H9 (cell line): ENCODE measurements at regions not wholly inside any gene's neighbourhood (a gene's known extent, or its start where the extent isn't known, plus 50 kb on each side); places are given as distances from the start of the nearest gene placed in this dataset.
A peak's percentile ranks its signal among the peaks of the same experiment; 100 is the strongest.

Experiments
- DNase-seq: peaks from one replicate; pipeline ENCODE4 v3.0.0-alpha.2; 2017
- H2AFZ ChIP-seq: one replicate; pipeline ENCODE4 v1.6.1; 2013; ENCODE audit warnings: mild to moderate bottlenecking, low read length, control low read depth, moderate library complexity
- H2AK5ac ChIP-seq: 2 replicates; pipeline ENCODE4 v1.6.1; 2013; ENCODE audit warnings: low read length, control low read depth, mixed read lengths; ENCODE audit not compliant: insufficient read length
- H2BK120ac ChIP-seq: one replicate; pipeline ENCODE4 v1.6.1; 2013; ENCODE audit warnings: low read depth, mild to moderate bottlenecking, low read length, control low read depth, inconsistent platforms; ENCODE audit not compliant: poor library complexity, severe bottlenecking
- H2BK12ac ChIP-seq: 2 replicates; pipeline ENCODE4 v1.6.1; 2013; ENCODE audit warnings: low read length, control low read depth, mixed read lengths, low read depth; ENCODE audit not compliant: insufficient read length
- H2BK15ac ChIP-seq: 2 replicates; pipeline ENCODE4 v1.6.1; 2013; ENCODE audit warnings: low read depth, low read length, control low read depth
- H2BK20ac ChIP-seq: one replicate; pipeline ENCODE4 v1.6.1; 2013; ENCODE audit warnings: low read depth, mild to moderate bottlenecking, low read length, control low read depth, inconsistent platforms; ENCODE audit not compliant: poor library complexity, severe bottlenecking
- H2BK5ac ChIP-seq: 2 replicates; pipeline ENCODE4 v1.6.1; 2013; ENCODE audit warnings: low read length, control low read depth, mixed read lengths; ENCODE audit not compliant: insufficient read length
- H3K14ac ChIP-seq: 2 replicates; pipeline ENCODE4 v1.6.1; 2013; ENCODE audit warnings: low read length, control low read depth; ENCODE audit not compliant: insufficient read depth
- H3K18ac ChIP-seq: 2 replicates; pipeline ENCODE4 v1.6.1; 2013; ENCODE audit warnings: low read depth, mild to moderate bottlenecking, mixed read lengths, low read length, control low read depth; ENCODE audit not compliant: insufficient read length
- H3K23ac ChIP-seq: 2 replicates; pipeline ENCODE4 v1.6.1; 2013; ENCODE audit warnings: low read length, control low read depth, mixed read lengths, low read depth; ENCODE audit not compliant: insufficient read length
- H3K23me2 ChIP-seq: 2 replicates; pipeline ENCODE4 v1.6.1; 2013; ENCODE audit warnings: low read depth, mild to moderate bottlenecking, mixed read lengths, low read length, control low read depth; ENCODE audit not compliant: insufficient read length, poor library complexity, severe bottlenecking
- H3K27ac ChIP-seq: 2 replicates; pipeline ENCODE4 v1.5.1; 2013; ENCODE audit warnings: low read length, control low read depth, mixed read lengths, low read depth; ENCODE audit not compliant: insufficient read length
- H3K27me3 ChIP-seq: 2 replicates; pipeline ENCODE4 v1.6.1; 2013; ENCODE audit warnings: low read length, control low read depth, inconsistent platforms; ENCODE audit not compliant: insufficient read depth
- H3K4ac ChIP-seq: 2 replicates; pipeline ENCODE4 v1.6.1; 2013; ENCODE audit warnings: low read depth, mild to moderate bottlenecking, control low read depth, inconsistent platforms, low read length, moderate library complexity
- H3K4me1 ChIP-seq: 2 replicates; pipeline ENCODE4 v1.6.1; 2013; ENCODE audit warnings: low read length, control low read depth, inconsistent platforms; ENCODE audit not compliant: insufficient read depth
- H3K4me2 ChIP-seq: 2 replicates; pipeline ENCODE4 v1.6.1; 2013; ENCODE audit warnings: low read length, control low read depth, mixed read lengths; ENCODE audit not compliant: insufficient read length, insufficient read depth
- H3K56ac ChIP-seq: 2 replicates; pipeline ENCODE4 v1.6.1; 2013; ENCODE audit warnings: low read depth, mild to moderate bottlenecking, mixed read lengths, low read length, control low read depth; ENCODE audit not compliant: insufficient read length
- H3K79me1 ChIP-seq: 2 replicates; pipeline ENCODE4 v1.6.1; 2013; ENCODE audit warnings: low read depth, mild to moderate bottlenecking, moderate library complexity, low read length, control low read depth, inconsistent platforms; ENCODE audit not compliant: insufficient read depth, poor library complexity, severe bottlenecking
- H3K79me2 ChIP-seq: 2 replicates; pipeline ENCODE4 v1.6.1; 2013; ENCODE audit warnings: low read length, control low read depth, inconsistent platforms; ENCODE audit not compliant: insufficient read depth
- H3K9ac ChIP-seq: 2 replicates; pipeline ENCODE4 v1.6.1; 2013; ENCODE audit warnings: low read length, control low read depth, mixed read lengths; ENCODE audit not compliant: insufficient read length; ENCODE audit errors: extremely low read depth
- H3K9me3 ChIP-seq: one replicate; pipeline ENCODE4 v1.6.1; 2013; ENCODE audit warnings: low read depth, low read length, inconsistent platforms; ENCODE audit not compliant: control insufficient read depth
- H3T11ph ChIP-seq: one replicate; pipeline ENCODE4 v1.6.1; 2013; ENCODE audit warnings: mild to moderate bottlenecking, low read length, control low read depth, inconsistent platforms
- H4K20me1 ChIP-seq: one replicate; pipeline ENCODE4 v1.6.1; 2013; ENCODE audit not compliant: control insufficient read depth, insufficient read length, insufficient read depth
- H4K5ac ChIP-seq: 2 replicates; pipeline ENCODE4 v1.6.1; 2013; ENCODE audit warnings: low read depth, mild to moderate bottlenecking, mixed read lengths, low read length, control low read depth; ENCODE audit not compliant: insufficient read length
- H4K8ac ChIP-seq: replicated peaks from 2 replicates; pipeline ENCODE4 v1.6.1; 2013; ENCODE audit warnings: low read length, control low read depth, mixed read lengths, low read depth; ENCODE audit not compliant: insufficient read length
- H4K91ac ChIP-seq: 2 replicates; pipeline ENCODE4 v1.6.1; 2013; ENCODE audit warnings: low read depth, mild to moderate bottlenecking, moderate library complexity, mixed read lengths, low read length, control low read depth; ENCODE audit not compliant: insufficient read length
- H3K27ac Mint-ChIP-seq, 3 experiments: 2 replicates in 2 of 3; 3 replicates in 1 of 3; pipeline ENCODE4 v1.8.0; 2020 to 2021; ENCODE audit warnings: mixed read lengths in 3 of 3, mild to moderate bottlenecking in 1 of 3, moderate library complexity in 1 of 3
- H3K27me3 Mint-ChIP-seq: 2 replicates; pipeline ENCODE4 v1.8.0; 2021; ENCODE audit warnings: low read depth, mild to moderate bottlenecking, moderate library complexity, mixed read lengths
- H3K36me3 Mint-ChIP-seq, 3 experiments: 2 replicates in 2 of 3; 3 replicates in 1 of 3; pipeline ENCODE4 v1.8.0; 2020 to 2021; ENCODE audit warnings: low read depth in 3 of 3, mixed read lengths in 3 of 3; ENCODE audit not compliant: insufficient read depth in 1 of 3
- H3K4me1 Mint-ChIP-seq, 2 experiments: 2 replicates each; pipeline ENCODE4 v1.8.0; 2020; ENCODE audit warnings: mixed read lengths in 2 of 2
- H3K4me3 Mint-ChIP-seq, 2 experiments: 2 replicates in 1 of 2; 3 replicates in 1 of 2; pipeline ENCODE4 v1.8.0; 2020 to 2021; ENCODE audit warnings: mild to moderate bottlenecking in 2 of 2, mixed read lengths in 2 of 2, moderate library complexity in 1 of 2
- H3K9me3 Mint-ChIP-seq, 2 experiments: 2 replicates in 1 of 2; 3 replicates in 1 of 2; pipeline ENCODE4 v1.8.0; 2020; ENCODE audit warnings: mild to moderate bottlenecking in 2 of 2, mixed read lengths in 2 of 2, moderate library complexity in 1 of 2
- WGBS: extraction: QIAGEN DNeasy Blood & Tissue Kit; methylation state at CpG from one replicate; pipeline ENCODE4 v1.1.7; 2013; ENCODE audit warnings: missing lambda C conversion rate, low lambda C conversion rate, mixed read lengths; ENCODE audit not compliant: insufficient read length; ENCODE audit errors: extremely low coverage; 5-methylcytosine and 5-hydroxymethylcytosine counted together
- TF ChIP-seq, protein P1 (sequence below): fragments of 200-600 bp; sonication (generic); conservative IDR thresholded peaks from 3 replicates; pipeline ENCODE4 v1.8.0; 2021; ENCODE audit warnings: antibody characterized with exemption, mild to moderate bottlenecking

DNA sequence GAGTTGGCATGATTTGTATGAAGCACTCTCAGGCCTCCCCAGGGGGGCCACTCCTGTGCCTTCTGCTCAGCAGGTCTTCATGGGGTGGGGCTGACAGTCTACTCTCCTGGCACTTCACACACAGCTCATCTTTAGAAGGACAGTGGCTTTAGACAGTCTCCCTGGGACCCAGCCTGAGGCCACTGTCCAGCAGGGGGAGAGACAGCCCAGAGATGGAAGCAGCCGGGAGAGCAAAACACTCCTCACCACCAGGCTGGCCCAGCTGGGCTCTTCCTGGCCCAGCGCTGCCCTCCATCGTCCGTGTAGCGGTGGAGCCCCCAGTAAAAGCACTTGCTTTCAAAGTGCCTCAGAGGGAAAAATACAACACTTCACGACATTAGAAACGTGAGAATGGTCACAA, 62.0 kb upstream of the CRHR1 start:
- no peak overlapping the region for H2AK5ac ChIP-seq
- no peak overlapping the region for H4K5ac ChIP-seq
- no peak overlapping the region for H2BK120ac ChIP-seq
- peaks cover 55% of the 10 kb centered on the region for H3K27me3 Mint-ChIP-seq
- H3K9ac ChIP-seq = no peak overlapping the region
- no peaks in the 10 kb centered on the region for H3K27me3 ChIP-seq
- H3K79me2 ChIP-seq = no peaks in the 10 kb centered on the region
- no peak overlapping the region for H2BK12ac ChIP-seq
- no peaks in the 10 kb centered on the region for H3K9me3 ChIP-seq
- H3K4me1 ChIP-seq = no peaks in the 10 kb centered on the region
- no peak overlapping the region for H3K4ac ChIP-seq
- H3K27ac Mint-ChIP-seq = no peak overlapping the region; a peak in 1 of 7 replicates
- peaks cover 7 to 8% of the 10 kb centered on the region in 2 experiments for H3K4me1 Mint-ChIP-seq
- WGBS = no CpG with 5 or more reads among the region's 7 CpGs
- 0 out of 5 replicates have a peak, but pooled peaks cover 0 to 2% of the 10 kb centered on the region in 2 experiments for H3K9me3 Mint-ChIP-seq
- no peaks in the 10 kb centered on the region for H3K79me1 ChIP-seq
- H3K23ac ChIP-seq = no peak overlapping the region
- DNase-seq = peak; percentile 89
- TF ChIP-seq, protein P1, sequence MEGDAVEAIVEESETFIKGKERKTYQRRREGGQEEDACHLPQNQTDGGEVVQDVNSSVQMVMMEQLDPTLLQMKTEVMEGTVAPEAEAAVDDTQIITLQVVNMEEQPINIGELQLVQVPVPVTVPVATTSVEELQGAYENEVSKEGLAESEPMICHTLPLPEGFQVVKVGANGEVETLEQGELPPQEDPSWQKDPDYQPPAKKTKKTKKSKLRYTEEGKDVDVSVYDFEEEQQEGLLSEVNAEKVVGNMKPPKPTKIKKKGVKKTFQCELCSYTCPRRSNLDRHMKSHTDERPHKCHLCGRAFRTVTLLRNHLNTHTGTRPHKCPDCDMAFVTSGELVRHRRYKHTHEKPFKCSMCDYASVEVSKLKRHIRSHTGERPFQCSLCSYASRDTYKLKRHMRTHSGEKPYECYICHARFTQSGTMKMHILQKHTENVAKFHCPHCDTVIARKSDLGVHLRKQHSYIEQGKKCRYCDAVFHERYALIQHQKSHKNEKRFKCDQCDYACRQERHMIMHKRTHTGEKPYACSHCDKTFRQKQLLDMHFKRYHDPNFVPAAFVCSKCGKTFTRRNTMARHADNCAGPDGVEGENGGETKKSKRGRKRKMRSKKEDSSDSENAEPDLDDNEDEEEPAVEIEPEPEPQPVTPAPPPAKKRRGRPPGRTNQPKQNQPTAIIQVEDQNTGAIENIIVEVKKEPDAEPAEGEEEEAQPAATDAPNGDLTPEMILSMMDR = peak; percentile 78
- H3K27ac ChIP-seq = no peak overlapping the region
- no peak overlapping the region for H2BK5ac ChIP-seq
- no peak overlapping the region for H3K4me2 ChIP-seq
- H3K56ac ChIP-seq = no peak overlapping the region
- no peak overlapping the region for H4K8ac ChIP-seq
- H3K4me3 Mint-ChIP-seq = no peak overlapping the region
- no peaks in the 10 kb centered on the region for H3K23me2 ChIP-seq
- H3K18ac ChIP-seq = no peak overlapping the region
- no peak overlapping the region for H3K14ac ChIP-seq
- H3T11ph ChIP-seq = no peak overlapping the region
- no peaks in the 10 kb centered on the region for H4K20me1 ChIP-seq
- H3K36me3 Mint-ChIP-seq = no peaks in the 10 kb centered on the region
- H2BK15ac ChIP-seq = no peak overlapping the region
- no peak overlapping the region for H2AFZ ChIP-seq
- no peak overlapping the region for H4K91ac ChIP-seq
- no peak overlapping the region for H2BK20ac ChIP-seq
